ENCODE measurements at regions not wholly inside any gene's neighbourhood (a gene's known extent, or its start where the extent isn't known, plus 50 kb on each side); places are given as distances from the start of the nearest gene placed in this dataset.
A peak's percentile ranks its signal among the peaks of the same experiment; 100 is the strongest.

- TF ChIP-seq TAF1 (IDR thresholded peaks at IDR 0.05; ENCODE audit: borderline replicate concordance, low read depth, low read length) (no peak), POLR2A (IDR thresholded peaks at IDR 0.05; ENCODE audit: low read depth, low read length) (no peak), POLR2AphosphoS5 (IDR thresholded peaks at IDR 0.05; ENCODE audit: low read depth, low read length) (no peak)
- DNase-seq (ENCODE audit: insufficient read length) (no peak), FAIRE-seq (no peak)
Observed at GRCh38 chr2:193590831-193591230, 1396.1 kb upstream of the TMEFF2 start.

- DNase-seq (ENCODE audit: insufficient read length) (no peak), FAIRE-seq (peak; percentile 87)
- TF ChIP-seq TAF1 (IDR thresholded peaks at IDR 0.05; ENCODE audit: borderline replicate concordance, low read depth, low read length) (no peak), POLR2AphosphoS5 (IDR thresholded peaks at IDR 0.05; ENCODE audit: low read depth, low read length) (no peak), POLR2A (IDR thresholded peaks at IDR 0.05; ENCODE audit: low read depth, low read length) (no peak)
Observed at GRCh38 chr2:193584522-193584938, 1389.8 kb upstream of the TMEFF2 start.

- no peak for TF ChIP-seq POLR2A (IDR thresholded peaks at IDR 0.05; ENCODE audit: low read depth, low read length)
- TF ChIP-seq TAF1 (IDR thresholded peaks at IDR 0.05; ENCODE audit: borderline replicate concordance, low read depth, low read length) = no peak
- no peak for TF ChIP-seq POLR2AphosphoS5 (IDR thresholded peaks at IDR 0.05; ENCODE audit: low read depth, low read length)
- FAIRE-seq = no peak
- DNase-seq (ENCODE audit: insufficient read length) = no peak
Observed at GRCh38 chr2:193583638-193584400, 1389.1 kb upstream of the TMEFF2 start.

GRCh38 chr2:193581807-193582206 is 1387.1 kb upstream of the TMEFF2 start:
- TF ChIP-seq TAF1 (IDR thresholded peaks at IDR 0.05; ENCODE audit: borderline replicate concordance, low read depth, low read length) = no peak
- TF ChIP-seq POLR2AphosphoS5 (IDR thresholded peaks at IDR 0.05; ENCODE audit: low read depth, low read length) = no peak
- TF ChIP-seq POLR2A (IDR thresholded peaks at IDR 0.05; ENCODE audit: low read depth, low read length) = no peak
- DNase-seq (ENCODE audit: insufficient read length) (no peak), FAIRE-seq (no peak)

- no peak for TF ChIP-seq POLR2AphosphoS5 (IDR thresholded peaks at IDR 0.05; ENCODE audit: low read depth, low read length)
- no peak for TF ChIP-seq POLR2A (IDR thresholded peaks at IDR 0.05; ENCODE audit: low read depth, low read length)
- TF ChIP-seq TAF1 (IDR thresholded peaks at IDR 0.05; ENCODE audit: borderline replicate concordance, low read depth, low read length) = no peak
- FAIRE-seq = no peak
- no peak for DNase-seq (ENCODE audit: insufficient read length)
Observed at GRCh38 chr2:193580176-193580950, 1385.6 kb upstream of the TMEFF2 start.

- TF ChIP-seq TAF1 (IDR thresholded peaks at IDR 0.05; ENCODE audit: borderline replicate concordance, low read depth, low read length) = no peak
- no peak for TF ChIP-seq POLR2A (IDR thresholded peaks at IDR 0.05; ENCODE audit: low read depth, low read length)
- TF ChIP-seq POLR2AphosphoS5 (IDR thresholded peaks at IDR 0.05; ENCODE audit: low read depth, low read length) = no peak
- DNase-seq (ENCODE audit: insufficient read length) = no peak
- no peak for FAIRE-seq
Observed at GRCh38 chr2:193566886-193567285, 1372.2 kb upstream of the TMEFF2 start.

GRCh38 chr2:193566276-193566675 is 1371.5 kb upstream of the TMEFF2 start:
- no peak for TF ChIP-seq TAF1 (IDR thresholded peaks at IDR 0.05; ENCODE audit: borderline replicate concordance, low read depth, low read length)
- TF ChIP-seq POLR2AphosphoS5 (IDR thresholded peaks at IDR 0.05; ENCODE audit: low read depth, low read length) = no peak
- TF ChIP-seq POLR2A (IDR thresholded peaks at IDR 0.05; ENCODE audit: low read depth, low read length) = no peak
- no peak for FAIRE-seq
- DNase-seq (ENCODE audit: insufficient read length) = no peak

- DNase-seq (ENCODE audit: insufficient read length) = no peak
- TF ChIP-seq TAF1 (IDR thresholded peaks at IDR 0.05; ENCODE audit: borderline replicate concordance, low read depth, low read length) (no peak), POLR2AphosphoS5 (IDR thresholded peaks at IDR 0.05; ENCODE audit: low read depth, low read length) (no peak), POLR2A (IDR thresholded peaks at IDR 0.05; ENCODE audit: low read depth, low read length) (no peak)
- no peak for FAIRE-seq
Observed at GRCh38 chr2:193562031-193562430, 1367.3 kb upstream of the TMEFF2 start.

GRCh38 chr2:193561054-193561453 is 1366.3 kb upstream of the TMEFF2 start:
- no peak for DNase-seq (ENCODE audit: insufficient read length)
- peak; percentile 27 for FAIRE-seq

GRCh38 chr2:193556766-193557470 is 1362.2 kb upstream of the TMEFF2 start:
- no peak for DNase-seq (ENCODE audit: insufficient read length)
- TF ChIP-seq POLR2A (IDR thresholded peaks at IDR 0.05; ENCODE audit: low read depth, low read length) (no peak), TAF1 (IDR thresholded peaks at IDR 0.05; ENCODE audit: borderline replicate concordance, low read depth, low read length) (no peak), POLR2AphosphoS5 (IDR thresholded peaks at IDR 0.05; ENCODE audit: low read depth, low read length) (no peak)
- no peak for FAIRE-seq

More at GRCh38 chr2:193561054-193561453, 1366.3 kb upstream of the TMEFF2 start:
- no peak for TF ChIP-seq POLR2A (IDR thresholded peaks at IDR 0.05; ENCODE audit: low read depth, low read length)
- no peak for TF ChIP-seq POLR2AphosphoS5 (IDR thresholded peaks at IDR 0.05; ENCODE audit: low read depth, low read length)
- no peak for TF ChIP-seq TAF1 (IDR thresholded peaks at IDR 0.05; ENCODE audit: borderline replicate concordance, low read depth, low read length)

- DNase-seq (ENCODE audit: insufficient read length) (no peak), FAIRE-seq (no peak)
Observed at GRCh38 chr2:193549661-193550060, 1354.9 kb upstream of the TMEFF2 start.

More at GRCh38 chr2:193549661-193550060, 1354.9 kb upstream of the TMEFF2 start:
- no peak for TF ChIP-seq TAF1 (IDR thresholded peaks at IDR 0.05; ENCODE audit: borderline replicate concordance, low read depth, low read length)
- TF ChIP-seq POLR2A (IDR thresholded peaks at IDR 0.05; ENCODE audit: low read depth, low read length) = no peak
- TF ChIP-seq POLR2AphosphoS5 (IDR thresholded peaks at IDR 0.05; ENCODE audit: low read depth, low read length) = no peak

Measured in GM12892 (cell line).